HepG2 (cell line): ENCODE measurements at regions not wholly inside any gene's neighbourhood (a gene's known extent, or its start where the extent isn't known, plus 50 kb on each side); places are given as distances from the start of the nearest gene placed in this dataset.

ENCODE experiments used
- ATAC-seq: fragments of 200-7000 bp; cut with Tn5 transposase; 3 replicates; pipeline ENCODE4 v1.9.1; 2020; ENCODE audit warnings: mild to moderate bottlenecking, moderate library complexity
- BruUV-seq: library from RNA; stranded (reverse); fragments of 400-500 nt; replicated peaks from 2 replicates; lab custom pipeline; 2021; lab: Mats Ljungman, UMichigan
- CTCF ChIA-PET: fragments of 300-600 bp; formaldehyde crosslinking; extraction: SDS; loops from one replicate; lab custom pipeline; 2021; ENCODE audit warnings: low total read pairs, inconsistent platforms, low intra/inter-chr PET ratio; lab: Yijun Ruan, JAX
- POLR2A ChIA-PET: fragments of 350-600 bp; sonication (Branson Sonifier 250); formaldehyde crosslinking; loops from one replicate; lab custom pipeline; 2020; ENCODE audit warnings: antibody characterized with exemption, inconsistent platforms; lab: Yijun Ruan, JAX
- DNase-seq: peaks from one replicate; pipeline ENCODE4 v3.0.0-alpha.2; 2015; ENCODE audit warnings: low spot score
- FAIRE-seq: peaks from 3 replicates; lab custom pipeline; 2011; peaks lifted over from hg19 to GRCh38; lab: Jason Lieb, UNC
- H2AFZ ChIP-seq: one replicate; pipeline ENCODE4 v1.6.1; 2011; ENCODE audit warnings: low read length, inconsistent platforms
- H3K27ac ChIP-seq: fragments of 300-600 bp; 3 replicates; pipeline ENCODE4 v1.8.0; 2011; ENCODE audit warnings: mixed run types, mild to moderate bottlenecking, mixed read lengths, low read length, inconsistent platforms; ENCODE audit not compliant: insufficient read depth; ENCODE audit errors: extremely low read length
- H3K27me3 ChIP-seq, 2 experiments: fragments of 200-600 bp in 1 of 2; 2 replicates in 1 of 2; 3 replicates in 1 of 2; pipeline versions ENCODE4 v1.6.0 to v1.8.0; 2011; ENCODE audit warnings: low read length in 2 of 2, mild to moderate bottlenecking in 2 of 2, moderate library complexity in 2 of 2, inconsistent platforms in 1 of 2; ENCODE audit not compliant: insufficient read depth in 2 of 2, control insufficient read depth in 1 of 2
- H3K36me3 ChIP-seq, 2 experiments: fragments of 200-600 bp in 1 of 2; replicated peaks in 1 of 2; 2 replicates in 1 of 2; 3 replicates in 1 of 2; pipeline versions ENCODE4 v1.5.1 to v1.8.0; 2011; ENCODE audit warnings: low read length in 2 of 2, inconsistent platforms in 1 of 2; ENCODE audit not compliant: insufficient read depth in 2 of 2, control insufficient read depth in 1 of 2
- H3K4me1 ChIP-seq: 2 replicates; pipeline ENCODE4 v1.5.1; 2012; ENCODE audit warnings: low read length, inconsistent platforms; ENCODE audit not compliant: insufficient read depth
- H3K4me2 ChIP-seq: 2 replicates; pipeline ENCODE4 v1.6.0; 2011; ENCODE audit warnings: low read depth, low read length, inconsistent platforms
- H3K4me3 ChIP-seq, 3 experiments: fragments of 200-600 bp in 1 of 3; sonication (generic), shearing (Covaris generic) in 1 of 3; replicated peaks in 1 of 3; 2 replicates each; pipeline ENCODE4 v1.5.1; 2011 to 2016; ENCODE audit warnings: low read length in 3 of 3, inconsistent platforms in 2 of 3, low read depth in 2 of 3, mild to moderate bottlenecking in 2 of 3, control low read depth in 1 of 3, mixed read lengths in 1 of 3; ENCODE audit not compliant: insufficient read depth in 1 of 3
- H3K79me2 ChIP-seq: one replicate; pipeline ENCODE4 v1.6.1; 2011; ENCODE audit warnings: low read length, inconsistent platforms; ENCODE audit not compliant: insufficient read depth
- H3K9ac ChIP-seq: 2 replicates; pipeline ENCODE4 v1.6.0; 2011; ENCODE audit warnings: mild to moderate bottlenecking, low read depth, low read length, inconsistent platforms; ENCODE audit not compliant: insufficient read depth
- H3K9me3 ChIP-seq: 2 replicates; pipeline ENCODE4 v1.5.1; 2012; ENCODE audit warnings: mild to moderate bottlenecking, low read length
- H4K20me1 ChIP-seq: 2 replicates; pipeline ENCODE4 v1.6.0; 2011; ENCODE audit warnings: inconsistent platforms, mild to moderate bottlenecking, low read length, moderate library complexity; ENCODE audit not compliant: insufficient read depth
- CCDC6 ChIP-seq: sonication (generic); formaldehyde crosslinking; IDR thresholded peaks from 2 replicates; pipeline ENCODE4 v1.8.1; 2022; ENCODE audit warnings: mild to moderate bottlenecking, missing genetic modification reagents, moderate library complexity
- ELF4 ChIP-seq: sonication (generic); formaldehyde crosslinking; IDR thresholded peaks from 2 replicates; pipeline ENCODE4 v1.5.0; 2020; ENCODE audit warnings: missing genetic modification reagents, mild to moderate bottlenecking, moderate library complexity, borderline replicate concordance
- SMARCC2 ChIP-seq: fragments of 450-650 bp; IDR thresholded peaks from 2 replicates; pipeline ENCODE4 v1.6.1; 2017; ENCODE audit warnings: antibody characterized with exemption, mild to moderate bottlenecking
- ZBTB25 ChIP-seq: IDR thresholded peaks from 2 replicates; pipeline ENCODE4 v1.6.1; 2018; ENCODE audit warnings: missing genetic modification reagents
- ZNF235 ChIP-seq: sonication (generic); formaldehyde crosslinking; IDR thresholded peaks from 2 replicates; pipeline ENCODE4 v1.8.1; 2023; ENCODE audit warnings: mild to moderate bottlenecking, missing genetic modification reagents, borderline replicate concordance
- ZNF484 ChIP-seq: sonication (generic); formaldehyde crosslinking; IDR thresholded peaks from 2 replicates; pipeline ENCODE4 v1.5.1; 2020; ENCODE audit warnings: mild to moderate bottlenecking, low read depth, missing genetic modification reagents, borderline replicate concordance
- WGBS: methylation state at CpG from one replicate; pipeline ENCODE4 v1.1.6; 2017; ENCODE audit warnings: low lambda C conversion rate; 5-methylcytosine and 5-hydroxymethylcytosine counted together
- in situ Hi-C: cut with HindIII; loops from 2 replicates; pipeline ENCODE4 v1.10.0; 2017; ENCODE audit warnings: low pct_unique_long_range_greater_than_20kb; ENCODE audit not compliant: extremely low pct_ligation_motif_present
- intact Hi-C: fragments of 100-400 bp; cut with micrococcal nuclease; formaldehyde crosslinking; loops from one replicate; pipeline ENCODE4 v1.10.0; 2022; ENCODE audit not compliant: unreplicated experiment
- TF ChIP-seq, protein P1 (sequence below): sonication (generic); formaldehyde crosslinking; IDR thresholded peaks from 2 replicates; pipeline ENCODE4 v1.4.0; 2020; ENCODE audit warnings: mild to moderate bottlenecking, missing genetic modification reagents, borderline replicate concordance

- no peak overlapping the region for H3K4me3 ChIP-seq
- no peaks in the 10 kb centered on the region for H4K20me1 ChIP-seq
- intact Hi-C loops (no loop called here), in situ Hi-C loops (no loop called here)
- BruUV-seq: no TSS peak
- H3K27ac ChIP-seq: no peak overlapping the region
- no peaks in the 10 kb centered on the region; a peak in 1 of 5 replicates for H3K27me3 ChIP-seq
- no peaks in the 10 kb centered on the region for H3K79me2 ChIP-seq
- ChIA-PET POLR2A (no interaction called here), CTCF (no interaction called here)
- no peak for TF ChIP-seq ZNF484
- no peak for TF ChIP-seq ZNF235
- TF ChIP-seq CCDC6 (CRISPR knock-in tag): no peak
- no peak for TF ChIP-seq ELF4 (CRISPR knock-in tag)
- no peak for TF ChIP-seq ZBTB25
- no peak for TF ChIP-seq SMARCC2
- TF ChIP-seq, protein P1, sequence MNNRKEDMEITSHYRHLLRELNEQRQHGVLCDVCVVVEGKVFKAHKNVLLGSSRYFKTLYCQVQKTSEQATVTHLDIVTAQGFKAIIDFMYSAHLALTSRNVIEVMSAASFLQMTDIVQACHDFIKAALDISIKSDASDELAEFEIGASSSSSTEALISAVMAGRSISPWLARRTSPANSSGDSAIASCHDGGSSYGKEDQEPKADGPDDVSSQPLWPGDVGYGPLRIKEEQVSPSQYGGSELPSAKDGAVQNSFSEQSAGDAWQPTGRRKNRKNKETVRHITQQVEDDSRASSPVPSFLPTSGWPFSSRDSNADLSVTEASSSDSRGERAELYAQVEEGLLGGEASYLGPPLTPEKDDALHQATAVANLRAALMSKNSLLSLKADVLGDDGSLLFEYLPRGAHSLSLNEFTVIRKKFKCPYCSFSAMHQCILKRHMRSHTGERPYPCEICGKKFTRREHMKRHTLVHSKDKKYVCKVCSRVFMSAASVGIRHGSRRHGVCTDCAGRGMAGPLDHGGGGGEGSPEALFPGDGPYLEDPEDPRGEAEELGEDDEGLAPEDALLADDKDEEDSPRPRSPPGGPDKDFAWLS (CRISPR knock-in tag): no peak
- peaks cover 6% of the 10 kb centered on the region for H3K9me3 ChIP-seq
- H3K4me2 ChIP-seq: no peak overlapping the region
- no peaks in the 10 kb centered on the region for H3K36me3 ChIP-seq
- H3K4me1 ChIP-seq: no peaks in the 10 kb centered on the region
- no peak for FAIRE-seq
- no peak for ATAC-seq
- H2AFZ ChIP-seq: no peak overlapping the region
- WGBS: 0% methylated on average over 3 of the region's 3 CpGs
- DNase-seq: no peak
- H3K9ac ChIP-seq: no peak overlapping the region
Observed at GRCh38 chr14:46480817-46481216, 170.8 kb downstream of the RPL10L start.
